ENCODE measurements at regions not wholly inside any gene's neighbourhood (a gene's known extent, or its start where the extent isn't known, plus 50 kb on each side); places are given as distances from the start of the nearest gene placed in this dataset.

DNA sequence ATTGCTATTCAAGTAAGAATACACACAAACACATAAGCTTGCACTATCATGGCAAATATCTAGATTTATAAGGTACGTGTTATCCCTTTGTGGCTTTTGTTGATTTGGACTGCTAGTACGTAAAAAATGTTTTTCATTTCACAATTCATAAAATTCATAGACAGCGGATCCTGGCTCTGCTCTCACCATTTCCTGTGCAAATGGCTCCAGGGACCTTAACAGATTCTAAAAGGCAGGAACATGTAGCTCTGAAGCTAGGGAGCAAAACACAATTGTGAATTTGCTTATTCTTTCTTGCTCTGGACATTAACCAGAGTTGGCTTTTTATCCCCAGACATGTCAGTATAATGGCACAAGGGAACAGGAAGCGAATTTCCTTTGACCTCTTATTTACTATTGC, 1019.9 kb upstream of the WWC1 start:
- no peak for TF ChIP-seq EZH2 (IDR thresholded peaks at IDR 0.05)
- TF ChIP-seq FOXP2 (optimal IDR thresholded peaks at IDR 0.05; ENCODE audit: control extremely low read depth, extremely low read length, insufficient read depth): no peak
- no peak for TF ChIP-seq POLR2AphosphoS5 (IDR thresholded peaks at IDR 0.05; ENCODE audit: borderline replicate concordance, low read depth, low read length)
- no peak for DNase-seq (ENCODE audit: low read depth, low spot score)
- Histone ChIP-seq H3K9me3 (ENCODE audit: low read depth, low read length) (no peaks in the 10 kb centered on the region), H3K4me3 (no peak overlapping the region), H3K9ac (ENCODE audit: insufficient read length) (no peak overlapping the region), H3K36me3 (ENCODE audit: insufficient read depth, low read length) (no peaks in the 10 kb centered on the region), H3K27ac (peak overlapping the region; percentile 56)

DNA sequence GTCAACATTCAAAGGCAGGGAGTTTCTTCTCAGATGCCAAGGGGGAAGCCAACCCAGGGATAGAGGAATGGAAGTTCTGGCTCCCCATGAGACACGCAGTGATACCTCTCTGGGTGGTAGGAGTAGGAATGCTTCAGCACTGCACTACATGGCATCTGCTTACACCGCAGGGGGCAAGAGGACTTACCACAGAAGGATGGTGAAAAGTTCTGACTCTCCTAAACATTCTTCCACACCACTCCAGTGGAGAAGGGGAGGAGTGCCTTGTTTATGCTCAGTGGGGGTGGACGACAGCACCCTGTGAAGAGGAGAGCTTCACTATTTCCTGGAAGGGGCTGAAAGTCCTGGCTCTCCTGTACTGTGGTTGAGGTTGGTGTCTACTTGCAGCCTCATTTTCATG, 1011.3 kb upstream of the WWC1 start:
- H3K9me3 ChIP-seq (ENCODE audit: low read depth, low read length): no peaks in the 10 kb centered on the region

GRCh38 chr5:167281925-167282324, 1009.5 kb upstream of the WWC1 start:
- Histone ChIP-seq H3K36me3 (ENCODE audit: insufficient read depth, low read length) (no peaks in the 10 kb centered on the region), H3K4me3 (no peak overlapping the region)
- TF ChIP-seq POLR2AphosphoS5 (IDR thresholded peaks at IDR 0.05; ENCODE audit: borderline replicate concordance, low read depth, low read length) (no peak), EZH2 (IDR thresholded peaks at IDR 0.05) (no peak), FOXP2 (optimal IDR thresholded peaks at IDR 0.05; ENCODE audit: control extremely low read depth, extremely low read length, insufficient read depth) (no peak)

More for the DNA sequence above, 1011.3 kb upstream of the WWC1 start:
- TF ChIP-seq EZH2 (IDR thresholded peaks at IDR 0.05): no peak
- TF ChIP-seq FOXP2 (optimal IDR thresholded peaks at IDR 0.05; ENCODE audit: control extremely low read depth, extremely low read length, insufficient read depth): no peak
- no peak for TF ChIP-seq POLR2AphosphoS5 (IDR thresholded peaks at IDR 0.05; ENCODE audit: borderline replicate concordance, low read depth, low read length)
- peak overlapping the region; percentile 84 for H3K27ac ChIP-seq
- peak overlapping the region; percentile 46 for H3K9ac ChIP-seq (ENCODE audit: insufficient read length)
- H3K36me3 ChIP-seq (ENCODE audit: insufficient read depth, low read length): no peaks in the 10 kb centered on the region
- no peak for DNase-seq (ENCODE audit: low read depth, low spot score)
- H3K4me3 ChIP-seq: peak overlapping the region; percentile 63

GRCh38 chr5:167283691-167284090, 1007.8 kb upstream of the WWC1 start:
- TF ChIP-seq POLR2AphosphoS5 (IDR thresholded peaks at IDR 0.05; ENCODE audit: borderline replicate concordance, low read depth, low read length) (no peak), EZH2 (IDR thresholded peaks at IDR 0.05) (no peak), FOXP2 (optimal IDR thresholded peaks at IDR 0.05; ENCODE audit: control extremely low read depth, extremely low read length, insufficient read depth) (no peak)
- Histone ChIP-seq H3K9me3 (ENCODE audit: low read depth, low read length) (no peaks in the 10 kb centered on the region), H3K27ac (no peak overlapping the region), H3K36me3 (ENCODE audit: insufficient read depth, low read length) (no peaks in the 10 kb centered on the region), H3K4me3 (no peak overlapping the region), H3K9ac (ENCODE audit: insufficient read length) (no peak overlapping the region)
- no peak for DNase-seq (ENCODE audit: low read depth, low spot score)

More at GRCh38 chr5:167281925-167282324, 1009.5 kb upstream of the WWC1 start:
- H3K9ac ChIP-seq (ENCODE audit: insufficient read length): no peak overlapping the region
- no peak overlapping the region for H3K27ac ChIP-seq
- H3K9me3 ChIP-seq (ENCODE audit: low read depth, low read length): no peaks in the 10 kb centered on the region
- no peak for DNase-seq (ENCODE audit: low read depth, low spot score)

GRCh38 chr5:167284222-167284890, 1007.1 kb upstream of the WWC1 start:
- no peak overlapping the region for H3K27ac ChIP-seq
- no peaks in the 10 kb centered on the region for H3K9me3 ChIP-seq (ENCODE audit: low read depth, low read length)
- no peak overlapping the region for H3K9ac ChIP-seq (ENCODE audit: insufficient read length)
- TF ChIP-seq FOXP2 (optimal IDR thresholded peaks at IDR 0.05; ENCODE audit: control extremely low read depth, extremely low read length, insufficient read depth) (no peak), POLR2AphosphoS5 (IDR thresholded peaks at IDR 0.05; ENCODE audit: borderline replicate concordance, low read depth, low read length) (no peak), EZH2 (IDR thresholded peaks at IDR 0.05) (no peak)
- H3K4me3 ChIP-seq: no peak overlapping the region
- DNase-seq (ENCODE audit: low read depth, low spot score): no peak
- no peaks in the 10 kb centered on the region for H3K36me3 ChIP-seq (ENCODE audit: insufficient read depth, low read length)

GRCh38 chr5:167285591-167285990, 1005.9 kb upstream of the WWC1 start:
- H3K4me3 ChIP-seq: peak overlapping the region; percentile 48
- peak overlapping the region; percentile 4 for H3K9ac ChIP-seq (ENCODE audit: insufficient read length)
- TF ChIP-seq POLR2AphosphoS5 (IDR thresholded peaks at IDR 0.05; ENCODE audit: borderline replicate concordance, low read depth, low read length): no peak
- no peak for TF ChIP-seq FOXP2 (optimal IDR thresholded peaks at IDR 0.05; ENCODE audit: control extremely low read depth, extremely low read length, insufficient read depth)
- no peak for TF ChIP-seq EZH2 (IDR thresholded peaks at IDR 0.05)
- H3K27ac ChIP-seq: peak overlapping the region; percentile 62
- H3K9me3 ChIP-seq (ENCODE audit: low read depth, low read length): no peaks in the 10 kb centered on the region
- H3K36me3 ChIP-seq (ENCODE audit: insufficient read depth, low read length): no peaks in the 10 kb centered on the region
- DNase-seq (ENCODE audit: low read depth, low spot score): no peak

GRCh38 chr5:167286891-167287290, 1004.6 kb upstream of the WWC1 start:
- no peaks in the 10 kb centered on the region for H3K9me3 ChIP-seq (ENCODE audit: low read depth, low read length)
- H3K36me3 ChIP-seq (ENCODE audit: insufficient read depth, low read length): no peaks in the 10 kb centered on the region
- H3K9ac ChIP-seq (ENCODE audit: insufficient read length): no peak overlapping the region
- peak overlapping the region; percentile 22; the same call in 1 of the 2 replicates for H3K27ac ChIP-seq
- TF ChIP-seq EZH2 (IDR thresholded peaks at IDR 0.05) (no peak), POLR2AphosphoS5 (IDR thresholded peaks at IDR 0.05; ENCODE audit: borderline replicate concordance, low read depth, low read length) (no peak), FOXP2 (optimal IDR thresholded peaks at IDR 0.05; ENCODE audit: control extremely low read depth, extremely low read length, insufficient read depth) (no peak)
- no peak overlapping the region for H3K4me3 ChIP-seq
- DNase-seq (ENCODE audit: low read depth, low spot score): no peak

DNA sequence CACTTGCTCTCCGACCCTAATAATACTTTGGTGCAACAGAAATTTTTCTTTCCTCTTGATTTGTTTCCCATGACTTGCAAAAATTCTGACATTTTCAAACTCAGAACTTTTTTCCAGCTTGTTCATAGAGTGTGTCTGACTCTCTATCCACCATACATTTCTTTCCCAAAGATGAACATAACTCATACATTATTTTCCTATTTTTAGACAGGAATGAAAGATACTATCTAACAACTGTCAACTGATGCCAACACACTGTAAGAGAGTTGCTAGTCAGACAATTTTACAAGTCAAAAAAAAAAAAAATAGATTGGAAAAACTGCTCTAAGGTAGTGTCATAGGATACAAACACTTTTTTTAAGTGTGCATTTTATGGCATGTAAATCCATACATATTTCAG, 1001.0 kb upstream of the WWC1 start:
- Histone ChIP-seq H3K9ac (ENCODE audit: insufficient read length) (no peak overlapping the region), H3K4me3 (no peak overlapping the region), H3K9me3 (ENCODE audit: low read depth, low read length) (no peaks in the 10 kb centered on the region), H3K36me3 (ENCODE audit: insufficient read depth, low read length) (no peaks in the 10 kb centered on the region), H3K27ac (no peak overlapping the region)
- no peak for TF ChIP-seq POLR2AphosphoS5 (IDR thresholded peaks at IDR 0.05; ENCODE audit: borderline replicate concordance, low read depth, low read length)
- no peak for TF ChIP-seq FOXP2 (optimal IDR thresholded peaks at IDR 0.05; ENCODE audit: control extremely low read depth, extremely low read length, insufficient read depth)
- no peak for TF ChIP-seq EZH2 (IDR thresholded peaks at IDR 0.05)
- DNase-seq (ENCODE audit: low read depth, low spot score): no peak
